Stomach (tissue), 4 donors: ENCODE measurements at regions not wholly inside any gene's neighbourhood (a gene's known extent, or its start where the extent isn't known, plus 50 kb on each side); places are given as distances from the start of the nearest gene placed in this dataset.

Experiments
- CTCF ChIP-seq, 7 experiments: fragments of 450-650 bp in 4 of 7; fragments of 200-600 bp in 3 of 7; sonication (generic) in 3 of 7; IDR thresholded peaks; one replicate each; pipeline ENCODE4 v1.5.1; 2016 to 2019; ENCODE audit warnings: antibody characterized with exemption in 7 of 7, control low read depth in 2 of 7, mild to moderate bottlenecking in 1 of 7
- EP300 ChIP-seq: sonication (generic); formaldehyde crosslinking; IDR thresholded peaks from one replicate; pipeline ENCODE4 v1.6.1; 2017; ENCODE audit warnings: antibody characterized with exemption
- POLR2A ChIP-seq, 4 donors: fragments of 450-650 bp; IDR thresholded peaks; one replicate each; pipeline ENCODE4 v1.6.1; 2016; ENCODE audit warnings: antibody characterized with exemption in 4 of 4, control low read depth in 2 of 4, mild to moderate bottlenecking in 1 of 4, moderate library complexity in 1 of 4
- POLR2AphosphoS5 ChIP-seq, 3 donors: sonication (generic); formaldehyde crosslinking; IDR thresholded peaks; one replicate each; pipeline ENCODE4 v1.6.1; 2016; ENCODE audit warnings: antibody characterized with exemption in 3 of 3

- TF ChIP-seq POLR2A (IDR thresholded peaks at IDR 0.05) (no peak), POLR2AphosphoS5 (IDR thresholded peaks at IDR 0.05) (no peak), CTCF (IDR thresholded peaks at IDR 0.05) (no peak), EP300 (no peak)
Measured at GRCh38 chr11:106288057-106288456, 210.6 kb downstream of the AASDHPPT start.
